Uterus (tissue), 2 donors: ENCODE measurements at regions not wholly inside any gene's neighbourhood (a gene's known extent, or its start where the extent isn't known, plus 50 kb on each side); places are given as distances from the start of the nearest gene placed in this dataset.
"Not testable (repeated sequence)": the region's sequence is repeated elsewhere in the genome, so short reads cannot be mapped to it uniquely, and the experiment has no call there.

ENCODE experiments used
- POLR2A ChIP-seq, 2 donors: fragments of 450-650 bp; IDR thresholded peaks; one replicate each; pipeline ENCODE4 v1.6.1; 2016; ENCODE audit warnings: antibody characterized with exemption in 2 of 2, mild to moderate bottlenecking in 1 of 2, moderate library complexity in 1 of 2
- TF ChIP-seq, protein P1 (sequence below), 4 experiments: fragments of 200-600 bp in 2 of 4; fragments of 450-650 bp in 2 of 4; sonication (generic) in 2 of 4; IDR thresholded peaks; one replicate each; pipeline ENCODE4 v1.5.1; 2016 to 2019; ENCODE audit warnings: antibody characterized with exemption in 4 of 4, mild to moderate bottlenecking in 2 of 4, moderate library complexity in 1 of 4

DNA sequence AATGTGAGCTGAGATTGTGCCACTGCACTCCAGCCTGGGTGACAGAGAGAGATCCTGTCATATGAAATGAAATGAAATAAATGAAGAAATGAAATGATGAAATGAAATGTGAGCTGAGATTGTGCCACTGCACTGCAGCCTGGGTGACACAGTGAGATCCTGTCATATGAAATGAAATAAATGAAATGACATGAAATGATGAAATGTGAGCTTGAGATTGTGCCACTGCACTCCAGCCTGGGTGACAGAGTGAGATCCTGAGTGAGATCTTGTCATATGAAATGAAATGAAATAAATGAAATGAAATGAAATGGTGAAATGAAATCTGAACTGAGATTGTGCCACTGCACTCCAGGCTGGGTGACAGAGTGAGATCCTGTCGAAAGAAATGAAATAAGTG is 58.2 kb upstream of the FAN1 start:
- TF ChIP-seq, protein P1, sequence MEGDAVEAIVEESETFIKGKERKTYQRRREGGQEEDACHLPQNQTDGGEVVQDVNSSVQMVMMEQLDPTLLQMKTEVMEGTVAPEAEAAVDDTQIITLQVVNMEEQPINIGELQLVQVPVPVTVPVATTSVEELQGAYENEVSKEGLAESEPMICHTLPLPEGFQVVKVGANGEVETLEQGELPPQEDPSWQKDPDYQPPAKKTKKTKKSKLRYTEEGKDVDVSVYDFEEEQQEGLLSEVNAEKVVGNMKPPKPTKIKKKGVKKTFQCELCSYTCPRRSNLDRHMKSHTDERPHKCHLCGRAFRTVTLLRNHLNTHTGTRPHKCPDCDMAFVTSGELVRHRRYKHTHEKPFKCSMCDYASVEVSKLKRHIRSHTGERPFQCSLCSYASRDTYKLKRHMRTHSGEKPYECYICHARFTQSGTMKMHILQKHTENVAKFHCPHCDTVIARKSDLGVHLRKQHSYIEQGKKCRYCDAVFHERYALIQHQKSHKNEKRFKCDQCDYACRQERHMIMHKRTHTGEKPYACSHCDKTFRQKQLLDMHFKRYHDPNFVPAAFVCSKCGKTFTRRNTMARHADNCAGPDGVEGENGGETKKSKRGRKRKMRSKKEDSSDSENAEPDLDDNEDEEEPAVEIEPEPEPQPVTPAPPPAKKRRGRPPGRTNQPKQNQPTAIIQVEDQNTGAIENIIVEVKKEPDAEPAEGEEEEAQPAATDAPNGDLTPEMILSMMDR (IDR thresholded peaks at IDR 0.05): not testable (repeated sequence)
- TF ChIP-seq POLR2A (IDR thresholded peaks at IDR 0.05): not testable (repeated sequence)
